HG02885 (cell line): ENCODE measurements at regions not wholly inside any gene's neighbourhood (a gene's known extent, or its start where the extent isn't known, plus 50 kb on each side); places are given as distances from the start of the nearest gene placed in this dataset.

Source experiments
- ATAC-seq: cut with Tn5 transposase; IDR thresholded peaks from one replicate; pipeline ENCODE4 v1.9.1; 2021; ENCODE audit warnings: mild to moderate bottlenecking; ENCODE audit not compliant: unreplicated experiment, poor library complexity

- no peak for ATAC-seq
Observed at GRCh38 chr14:101001311-101002069, 98.0 kb upstream of the RTL1 start.

DNA sequence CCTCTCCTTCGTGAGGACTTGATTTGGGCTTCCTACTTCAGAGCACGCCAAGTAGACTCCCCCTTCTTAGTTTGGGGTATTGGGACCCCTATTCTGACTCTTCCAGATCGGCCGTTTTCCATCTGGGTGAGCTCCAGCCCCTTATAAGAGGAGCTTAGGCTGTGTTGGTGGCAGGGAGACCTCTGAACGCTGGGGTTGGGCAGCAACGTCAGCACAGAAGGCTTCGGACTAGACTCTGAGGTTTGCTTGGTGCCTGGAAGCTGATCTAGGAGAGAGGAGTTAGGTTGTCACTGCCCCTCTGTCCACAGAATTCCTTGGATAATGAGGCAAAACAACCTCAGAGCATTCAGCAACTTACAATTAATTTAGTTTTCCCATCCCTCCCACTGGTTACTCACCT is 99.2 kb upstream of the RTL1 start:
- no peak for ATAC-seq

GRCh38 chr14:101004176-101004575 is 100.7 kb upstream of the RTL1 start:
- no peak for ATAC-seq

GRCh38 chr14:101004954-101005353 is 101.4 kb upstream of the RTL1 start:
- no peak for ATAC-seq

DNA sequence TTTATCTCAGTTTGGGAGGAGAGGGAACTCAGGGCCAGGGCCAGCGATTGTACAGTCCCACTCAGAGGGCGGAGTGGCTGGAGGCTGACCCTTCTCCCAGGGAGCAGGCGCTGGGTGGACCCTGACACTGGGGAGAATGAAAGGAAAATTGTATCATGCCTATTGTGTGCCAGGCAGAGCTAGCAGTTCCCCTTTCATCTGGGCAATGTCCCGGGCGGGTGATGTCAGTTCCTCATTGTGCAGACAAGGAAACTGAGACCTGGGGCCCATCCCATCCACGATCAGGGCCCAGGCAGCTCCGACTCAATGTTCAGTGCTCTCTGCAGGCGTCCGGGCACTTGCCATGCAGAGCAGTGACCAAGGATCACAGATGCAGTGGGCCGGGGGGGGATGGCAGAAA is 101.9 kb upstream of the RTL1 start:
- no peak for ATAC-seq

- no peak for ATAC-seq
Observed at GRCh38 chr14:101006008-101006407, 102.5 kb upstream of the RTL1 start.

DNA sequence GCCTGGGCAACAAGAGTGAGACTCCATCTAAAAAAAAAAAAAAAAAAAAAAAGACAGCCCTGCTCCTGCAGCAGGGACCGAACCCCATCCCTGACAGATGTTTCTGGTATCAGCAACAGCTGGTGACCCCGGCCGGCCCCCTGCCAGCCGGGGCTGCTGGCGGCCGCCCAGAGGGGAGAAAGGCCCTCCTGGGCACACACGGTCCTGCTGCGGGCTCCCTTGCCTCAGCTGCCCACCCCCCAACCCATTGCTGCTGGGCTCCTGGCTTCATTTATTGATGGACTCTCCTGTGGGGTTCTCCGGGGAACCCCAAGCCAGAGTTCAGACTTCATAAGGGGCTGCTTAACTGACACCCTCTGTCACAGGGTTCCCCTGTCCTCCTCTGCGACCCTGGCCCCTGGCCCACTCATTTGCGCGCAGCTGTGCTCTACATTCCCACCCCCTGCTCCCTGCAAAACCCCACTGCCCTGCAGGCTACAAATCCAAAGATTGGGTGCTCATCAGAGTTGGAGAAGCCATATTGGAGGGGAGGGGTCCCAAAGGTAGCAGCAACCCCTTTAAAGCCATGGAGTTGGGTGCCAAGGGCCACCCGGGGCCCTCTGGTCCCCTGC is 103.6 kb upstream of the RTL1 start:
- ATAC-seq: no peak

DNA sequence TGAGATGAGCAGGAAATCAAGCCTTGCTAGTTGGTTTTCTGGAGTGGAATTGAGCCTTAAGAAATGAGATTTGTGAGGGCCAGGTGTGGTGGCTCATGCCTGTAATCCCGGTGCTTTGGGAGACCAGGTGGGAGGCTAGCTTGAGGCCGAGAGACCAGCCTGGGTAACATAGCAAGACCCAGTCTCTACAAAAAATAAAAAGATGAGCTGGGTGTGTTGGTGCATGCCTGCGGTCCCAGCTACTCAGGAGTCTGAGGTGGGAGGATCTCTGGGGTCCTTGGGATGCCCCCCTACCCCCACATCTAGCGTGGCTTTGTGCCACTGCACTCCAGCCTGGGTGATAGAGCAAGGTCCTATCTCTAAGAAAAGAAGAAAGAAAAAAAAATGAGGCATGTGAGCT is 104.2 kb upstream of the RTL1 start:
- ATAC-seq: no peak

GRCh38 chr14:101008196-101008595 is 104.7 kb upstream of the RTL1 start:
- no peak for ATAC-seq

- ATAC-seq: no peak
Observed at GRCh38 chr14:101008631-101009336, 105.3 kb upstream of the RTL1 start.

GRCh38 chr14:101009531-101009930 is 106.0 kb upstream of the RTL1 start:
- no peak for ATAC-seq

DNA sequence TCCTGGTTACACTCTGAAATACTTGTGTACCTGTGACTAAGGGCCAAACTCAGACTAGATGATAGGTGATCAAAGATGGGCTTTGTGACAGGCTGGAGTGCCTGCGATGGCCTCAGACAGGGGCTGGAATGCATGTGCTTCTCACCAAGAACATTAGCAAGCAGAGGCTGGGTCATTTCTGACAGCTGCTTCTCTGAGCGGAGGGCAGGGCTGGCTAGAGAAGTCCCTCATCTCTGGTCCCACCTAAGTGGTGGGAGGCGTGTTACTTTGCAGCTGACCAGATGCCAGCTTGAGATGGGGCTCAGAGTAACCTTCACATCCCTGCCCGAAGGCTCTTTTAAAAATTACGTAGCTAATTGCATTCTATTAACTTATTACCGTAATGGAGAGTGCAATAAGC is 106.8 kb upstream of the RTL1 start:
- ATAC-seq: no peak

- no peak for ATAC-seq
Observed at GRCh38 chr14:101010835-101011234, 107.3 kb upstream of the RTL1 start.

GRCh38 chr14:101017209-101017608 is 113.7 kb upstream of the RTL1 start:
- no peak for ATAC-seq

- no peak for ATAC-seq
Observed at GRCh38 chr14:101017806-101018560, 114.5 kb upstream of the RTL1 start.

GRCh38 chr14:101018561-101019290 is 115.2 kb upstream of the RTL1 start:
- ATAC-seq: no peak

DNA sequence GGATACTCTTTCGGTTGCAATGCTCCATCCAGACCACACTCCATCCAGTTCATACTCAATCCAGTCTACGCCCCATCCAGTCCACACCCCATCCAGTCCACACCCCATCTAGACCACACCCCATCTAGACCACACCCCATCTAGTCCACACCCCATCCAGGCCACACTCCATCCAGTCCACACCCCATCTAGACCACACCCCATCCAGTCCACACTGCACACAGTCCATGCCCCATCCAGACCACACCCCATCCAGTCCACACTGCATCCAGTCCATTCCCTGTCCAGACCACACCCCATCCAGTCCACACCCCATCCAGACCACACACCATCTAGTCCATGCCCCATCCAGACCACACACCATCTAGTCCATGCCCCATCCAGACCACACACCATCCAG is 116.0 kb upstream of the RTL1 start:
- ATAC-seq: no peak

- no peak for ATAC-seq
Observed at GRCh38 chr14:101019990-101020710, 116.6 kb upstream of the RTL1 start.

GRCh38 chr14:101020834-101021370 is 117.4 kb upstream of the RTL1 start:
- no peak for ATAC-seq
